Non-pigmented ciliary epithelial cell (primary cell): ENCODE measurements at regions not wholly inside any gene's neighbourhood (a gene's known extent, or its start where the extent isn't known, plus 50 kb on each side); places are given as distances from the start of the nearest gene placed in this dataset.

Source experiments
- DNase-seq: peaks from one replicate; pipeline ENCODE4 v3.0.0-alpha.2; 2010; ENCODE audit warnings: low read depth

GRCh38 chr6:167755461-167755860 lies 71.2 kb upstream of the AFDN start:
- DNase-seq, result no peak

GRCh38 chr6:167756597-167756996 lies 70.1 kb upstream of the AFDN start:
- DNase-seq, result no peak

GRCh38 chr6:167757249-167757648 lies 69.5 kb upstream of the AFDN start:
- no peak for DNase-seq

- no peak for DNase-seq
These were observed 68.9 kb upstream of the AFDN start for GRCh38 chr6:167757821-167758220.

- DNase-seq, result no peak
These were observed 68.2 kb upstream of the AFDN start for GRCh38 chr6:167758309-167759023.

- DNase-seq, result no peak
These were observed 67.5 kb upstream of the AFDN start for GRCh38 chr6:167759206-167759605.

- DNase-seq, result no peak
These were observed 66.8 kb upstream of the AFDN start for GRCh38 chr6:167759912-167760311.

- no peak for DNase-seq
These were observed 65.5 kb upstream of the AFDN start for GRCh38 chr6:167760979-167761793.

- no peak for DNase-seq
These were observed 64.9 kb upstream of the AFDN start for GRCh38 chr6:167761794-167762258.

- DNase-seq, result no peak
These were observed 64.3 kb upstream of the AFDN start for GRCh38 chr6:167762259-167762962.

GRCh38 chr6:167763056-167763944 lies 63.4 kb upstream of the AFDN start:
- DNase-seq, result no peak

GRCh38 chr6:167764215-167764614 lies 62.5 kb upstream of the AFDN start:
- DNase-seq, result no peak

GRCh38 chr6:167764713-167765479 lies 61.8 kb upstream of the AFDN start:
- no peak for DNase-seq

GRCh38 chr6:167766986-167767714 lies 59.6 kb upstream of the AFDN start:
- no peak for DNase-seq

GRCh38 chr6:167767715-167768107 lies 59.0 kb upstream of the AFDN start:
- DNase-seq, result no peak

- no peak for DNase-seq
These were observed 58.1 kb upstream of the AFDN start for GRCh38 chr6:167768471-167769215.

- no peak for DNase-seq
These were observed 57.1 kb upstream of the AFDN start for GRCh38 chr6:167769408-167770190.

GRCh38 chr6:167770291-167770955 lies 56.3 kb upstream of the AFDN start:
- no peak for DNase-seq
